ENCODE measurements at regions not wholly inside any gene's neighbourhood (a gene's known extent, or its start where the extent isn't known, plus 50 kb on each side); places are given as distances from the start of the nearest gene placed in this dataset.

DNA sequence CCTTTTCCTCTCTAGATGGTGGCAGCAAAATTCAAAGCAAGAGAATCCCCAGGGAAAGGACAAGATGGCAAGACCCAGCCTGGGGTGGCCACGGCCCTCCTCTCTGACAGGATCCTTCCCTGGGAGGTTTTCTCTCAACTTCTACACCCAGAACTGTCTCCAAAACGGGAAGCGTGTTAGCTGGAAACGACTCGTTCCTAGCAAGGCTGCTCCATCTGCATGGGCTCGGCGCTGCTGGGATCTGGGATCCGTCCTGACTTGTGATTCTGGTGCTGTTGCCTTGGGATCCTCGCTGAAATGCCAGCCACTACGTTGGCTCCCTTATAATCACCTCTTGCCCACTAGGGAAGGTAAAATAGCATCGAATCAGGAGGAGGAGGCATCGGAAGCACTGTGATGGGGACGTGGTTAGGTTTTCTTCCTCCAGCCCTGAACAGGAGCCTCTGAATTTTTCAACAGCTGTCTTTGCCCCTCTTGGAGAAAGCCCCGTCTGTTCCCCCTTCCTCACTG is 514.8 kb upstream of the MYT1L start:
- CTCF ChIA-PET = no interaction called here
- POLR2A ChIA-PET = no interaction called here
- DNase-seq (ENCODE audit: extremely low spot score) = no peak
- TF ChIP-seq, protein P1, sequence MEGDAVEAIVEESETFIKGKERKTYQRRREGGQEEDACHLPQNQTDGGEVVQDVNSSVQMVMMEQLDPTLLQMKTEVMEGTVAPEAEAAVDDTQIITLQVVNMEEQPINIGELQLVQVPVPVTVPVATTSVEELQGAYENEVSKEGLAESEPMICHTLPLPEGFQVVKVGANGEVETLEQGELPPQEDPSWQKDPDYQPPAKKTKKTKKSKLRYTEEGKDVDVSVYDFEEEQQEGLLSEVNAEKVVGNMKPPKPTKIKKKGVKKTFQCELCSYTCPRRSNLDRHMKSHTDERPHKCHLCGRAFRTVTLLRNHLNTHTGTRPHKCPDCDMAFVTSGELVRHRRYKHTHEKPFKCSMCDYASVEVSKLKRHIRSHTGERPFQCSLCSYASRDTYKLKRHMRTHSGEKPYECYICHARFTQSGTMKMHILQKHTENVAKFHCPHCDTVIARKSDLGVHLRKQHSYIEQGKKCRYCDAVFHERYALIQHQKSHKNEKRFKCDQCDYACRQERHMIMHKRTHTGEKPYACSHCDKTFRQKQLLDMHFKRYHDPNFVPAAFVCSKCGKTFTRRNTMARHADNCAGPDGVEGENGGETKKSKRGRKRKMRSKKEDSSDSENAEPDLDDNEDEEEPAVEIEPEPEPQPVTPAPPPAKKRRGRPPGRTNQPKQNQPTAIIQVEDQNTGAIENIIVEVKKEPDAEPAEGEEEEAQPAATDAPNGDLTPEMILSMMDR (IDR thresholded peaks at IDR 0.05; ENCODE audit: control extremely low read depth, extremely low read depth, low read depth, missing control alignments) = no peak

DNA sequence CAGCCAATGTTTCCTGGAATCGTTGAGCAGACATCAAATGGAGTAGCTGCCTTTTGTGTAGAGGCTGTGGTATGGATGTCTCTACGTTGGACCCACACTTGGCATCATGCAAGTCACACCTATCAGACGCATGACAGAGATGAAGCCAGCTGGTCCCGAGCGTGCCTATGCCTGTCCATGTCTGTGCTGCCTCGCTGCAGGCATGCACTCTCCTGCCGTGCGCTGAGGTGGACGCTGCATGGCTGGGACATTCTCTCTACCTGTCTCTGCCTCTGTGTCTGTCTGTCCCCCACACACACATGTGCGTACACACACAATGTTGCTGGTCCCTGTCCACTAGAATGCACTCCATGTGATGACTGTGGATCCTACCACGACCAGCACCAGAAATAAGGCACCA is 514.2 kb upstream of the MYT1L start:
- TF ChIP-seq, protein P1 (IDR thresholded peaks at IDR 0.05; ENCODE audit: control extremely low read depth, extremely low read depth, low read depth, missing control alignments) = no peak
- ChIA-PET CTCF (interaction anchor here (1.1 to 1.7 kb wide), 3 partner anchors 32 to 617 kb away, joined by 3 to 14 read pairs (median 4); no protein-coding TSS in a partner anchor), POLR2A (no interaction called here)
- DNase-seq (ENCODE audit: extremely low spot score) = no peak

DNA sequence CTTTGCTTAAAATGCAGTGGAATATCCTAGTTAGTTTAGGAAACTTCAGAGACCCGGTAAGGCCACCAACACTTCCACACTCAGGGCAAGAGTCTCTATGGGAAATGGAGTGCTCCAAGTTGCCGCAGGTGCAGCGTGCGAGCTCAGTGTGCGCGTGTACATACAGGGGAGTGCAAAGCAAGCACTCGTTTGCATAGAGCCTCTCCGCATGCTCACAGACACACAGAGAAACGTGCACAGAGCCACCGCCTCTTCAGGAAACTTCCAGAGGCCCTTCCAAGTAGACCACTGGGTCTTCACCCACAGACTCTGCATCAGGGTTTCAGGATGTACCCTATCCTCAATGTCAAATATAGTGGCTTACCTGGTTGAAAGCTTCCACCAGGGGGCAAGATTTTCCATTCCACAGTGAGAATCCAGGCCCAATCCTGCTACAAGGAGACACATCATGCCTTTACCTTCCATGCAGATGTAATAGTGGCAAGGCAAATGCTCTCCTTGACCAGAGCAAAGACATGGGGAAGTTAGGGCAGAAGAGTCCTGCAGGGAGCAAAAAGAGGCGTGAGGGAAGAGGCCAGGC is 513.0 kb upstream of the MYT1L start:
- CTCF ChIA-PET = interaction anchor here (1.1 to 1.7 kb wide), 5 partner anchors 12 to 618 kb away, joined by 3 to 14 read pairs (median 4); no protein-coding TSS in a partner anchor
- DNase-seq (ENCODE audit: extremely low spot score) = no peak
- TF ChIP-seq, protein P1 (IDR thresholded peaks at IDR 0.05; ENCODE audit: control extremely low read depth, extremely low read depth, low read depth, missing control alignments) = no peak
- POLR2A ChIA-PET = no interaction called here

DNA sequence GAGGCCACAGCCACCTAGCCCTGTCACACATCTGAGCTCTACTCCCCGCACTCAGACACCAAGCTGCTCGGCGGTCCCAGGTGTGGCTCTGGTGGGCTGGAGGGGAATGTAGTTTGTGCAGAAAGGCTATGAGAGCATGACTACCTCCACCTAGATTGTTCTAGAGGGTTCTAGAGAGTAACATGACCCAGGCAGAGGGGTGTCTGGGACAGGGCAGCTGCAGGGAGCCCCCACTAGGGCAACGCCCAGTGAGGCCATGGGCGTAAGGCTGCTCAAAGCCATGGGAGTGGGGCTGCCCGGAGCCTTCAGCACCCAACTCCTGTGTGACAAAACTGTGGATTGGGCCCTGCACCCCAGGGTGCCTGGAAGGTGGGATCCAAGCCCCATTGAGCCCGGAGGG is 511.4 kb upstream of the MYT1L start:
- ChIA-PET POLR2A (no interaction called here), CTCF (no interaction called here)
- no peak for DNase-seq (ENCODE audit: extremely low spot score)
- TF ChIP-seq, protein P1 (IDR thresholded peaks at IDR 0.05; ENCODE audit: control extremely low read depth, extremely low read depth, low read depth, missing control alignments) = no peak

DNA sequence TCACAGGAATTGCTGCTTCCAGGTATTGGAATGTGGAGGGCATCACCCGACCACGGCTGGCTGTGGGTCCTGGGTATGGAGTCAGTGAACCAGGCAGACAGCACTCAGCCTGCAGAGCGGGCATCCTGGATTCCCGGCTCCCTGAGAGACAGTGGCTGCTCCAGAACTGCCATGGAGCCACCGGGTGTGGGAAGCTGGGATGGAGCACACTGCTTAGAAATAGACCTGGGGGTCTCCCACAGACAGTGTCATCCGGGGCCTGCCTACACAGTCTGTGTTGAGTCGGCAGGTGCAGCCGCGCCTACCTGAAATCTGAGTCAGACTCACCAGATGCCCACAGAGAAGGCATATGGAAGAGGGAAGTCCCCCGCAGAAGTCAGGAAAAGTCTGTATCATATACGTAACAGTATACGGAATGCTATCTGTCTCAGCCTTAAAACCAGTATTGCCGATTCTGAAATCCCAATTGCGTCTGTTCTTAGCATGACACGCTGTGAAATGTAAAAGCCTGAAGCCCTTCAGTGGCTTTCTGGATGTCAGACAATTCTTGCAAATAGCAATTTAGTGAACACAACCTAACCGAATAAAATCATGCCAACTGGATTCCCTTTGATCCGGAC is 509.7 kb upstream of the MYT1L start:
- POLR2A ChIA-PET = no interaction called here

DNA sequence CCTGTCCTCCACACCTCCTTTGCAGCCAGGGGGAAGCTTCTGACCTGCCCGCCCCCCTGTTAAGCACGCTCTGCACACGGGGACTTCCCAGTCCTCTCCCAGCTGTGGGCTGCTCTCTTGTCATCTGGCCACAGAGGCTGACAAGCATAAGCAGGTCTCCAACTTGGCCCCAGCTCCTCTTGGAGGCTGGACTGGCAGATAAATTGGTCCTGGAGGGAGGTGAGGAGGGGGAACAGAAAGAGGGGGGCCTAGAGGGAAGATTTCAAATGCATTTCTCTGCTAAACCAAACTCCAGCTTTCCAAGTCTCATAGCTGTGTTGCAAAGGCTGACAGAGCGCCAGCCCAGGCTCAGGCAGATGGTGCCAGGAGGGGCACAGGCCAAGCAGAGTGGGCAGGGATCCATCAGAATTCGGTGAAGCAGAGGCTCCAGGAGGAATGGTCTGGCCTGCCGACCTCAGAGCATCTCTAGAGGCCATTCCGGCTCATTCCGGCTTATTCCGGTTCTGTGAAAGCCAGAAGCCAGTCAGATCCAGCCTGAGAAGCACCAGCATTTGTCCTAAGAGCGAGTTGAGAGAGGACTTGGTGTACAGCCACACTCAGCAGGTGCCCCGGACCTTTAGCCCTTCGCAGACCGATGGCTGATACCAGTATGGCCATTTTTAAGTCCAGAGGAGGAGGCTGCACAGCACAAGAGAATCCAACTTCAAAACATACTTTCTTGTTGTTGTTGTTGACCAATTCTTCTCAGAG is 508.9 kb upstream of the MYT1L start:
- ChIA-PET POLR2A (no interaction called here), CTCF (no interaction called here)
- TF ChIP-seq, protein P1 (IDR thresholded peaks at IDR 0.05; ENCODE audit: control extremely low read depth, extremely low read depth, low read depth, missing control alignments) = no peak
- no peak for DNase-seq (ENCODE audit: extremely low spot score)

More for the DNA sequence above, 509.7 kb upstream of the MYT1L start:
- TF ChIP-seq, protein P1 (IDR thresholded peaks at IDR 0.05; ENCODE audit: control extremely low read depth, extremely low read depth, low read depth, missing control alignments) = no peak
- CTCF ChIA-PET = no interaction called here
- DNase-seq (ENCODE audit: extremely low spot score) = no peak
